ENCODE measurements at regions not wholly inside any gene's neighbourhood (a gene's known extent, or its start where the extent isn't known, plus 50 kb on each side); places are given as distances from the start of the nearest gene placed in this dataset.

DNA sequence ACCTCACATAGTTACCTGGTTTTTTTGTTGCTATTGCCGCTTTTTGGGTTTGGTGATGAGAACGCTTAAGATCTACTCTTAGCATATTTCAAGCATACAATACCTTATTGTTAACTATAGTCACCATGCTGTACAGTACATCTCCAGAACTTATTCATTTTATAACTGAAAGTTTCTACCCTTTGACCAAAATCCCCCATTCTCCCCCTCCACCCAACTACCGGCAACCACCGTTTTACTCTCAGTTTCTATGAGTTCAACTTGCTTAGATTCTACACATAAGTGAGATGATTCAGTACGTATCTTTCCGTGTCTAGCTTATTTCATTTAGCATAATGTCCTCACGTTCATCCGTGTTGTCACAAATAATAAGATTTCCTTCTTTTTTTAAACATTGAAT lies 86.7 kb upstream of the IL6 start:
- no peaks in the 10 kb centered on the region; the same call in 1 of the 2 replicates for H3K27me3 Mint-ChIP-seq (ENCODE audit: low read depth)
- H3K27ac Mint-ChIP-seq: no peak overlapping the region
- no peaks in the 10 kb centered on the region for H3K4me1 Mint-ChIP-seq
- POLR2A ChIA-PET: no interaction called here
- CTCF ChIA-PET: no interaction called here
- DNase-seq (ENCODE audit: low spot score): no peak
- H3K9me3 Mint-ChIP-seq: peaks cover 36% of the 10 kb centered on the region
- TF ChIP-seq, protein P1, sequence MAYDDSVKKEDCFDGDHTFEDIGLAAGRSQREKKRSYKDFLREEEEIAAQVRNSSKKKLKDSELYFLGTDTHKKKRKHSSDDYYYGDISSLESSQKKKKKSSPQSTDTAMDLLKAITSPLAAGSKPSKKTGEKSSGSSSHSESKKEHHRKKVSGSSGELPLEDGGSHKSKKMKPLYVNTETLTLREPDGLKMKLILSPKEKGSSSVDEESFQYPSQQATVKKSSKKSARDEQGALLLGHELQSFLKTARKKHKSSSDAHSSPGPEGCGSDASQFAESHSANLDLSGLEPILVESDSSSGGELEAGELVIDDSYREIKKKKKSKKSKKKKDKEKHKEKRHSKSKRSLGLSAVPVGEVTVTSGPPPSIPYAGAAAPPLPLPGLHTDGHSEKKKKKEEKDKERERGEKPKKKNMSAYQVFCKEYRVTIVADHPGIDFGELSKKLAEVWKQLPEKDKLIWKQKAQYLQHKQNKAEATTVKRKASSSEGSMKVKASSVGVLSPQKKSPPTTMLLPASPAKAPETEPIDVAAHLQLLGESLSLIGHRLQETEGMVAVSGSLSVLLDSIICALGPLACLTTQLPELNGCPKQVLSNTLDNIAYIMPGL (CRISPR knock-in tag; IDR thresholded peaks at IDR 0.05): no peak
- TF ChIP-seq SOX15 (CRISPR knock-in tag; IDR thresholded peaks at IDR 0.05): no peak
- no peak for TF ChIP-seq E2F4 (CRISPR knock-in tag; IDR thresholded peaks at IDR 0.05; ENCODE audit: borderline replicate concordance, low read depth)
- TF ChIP-seq, protein P2, sequence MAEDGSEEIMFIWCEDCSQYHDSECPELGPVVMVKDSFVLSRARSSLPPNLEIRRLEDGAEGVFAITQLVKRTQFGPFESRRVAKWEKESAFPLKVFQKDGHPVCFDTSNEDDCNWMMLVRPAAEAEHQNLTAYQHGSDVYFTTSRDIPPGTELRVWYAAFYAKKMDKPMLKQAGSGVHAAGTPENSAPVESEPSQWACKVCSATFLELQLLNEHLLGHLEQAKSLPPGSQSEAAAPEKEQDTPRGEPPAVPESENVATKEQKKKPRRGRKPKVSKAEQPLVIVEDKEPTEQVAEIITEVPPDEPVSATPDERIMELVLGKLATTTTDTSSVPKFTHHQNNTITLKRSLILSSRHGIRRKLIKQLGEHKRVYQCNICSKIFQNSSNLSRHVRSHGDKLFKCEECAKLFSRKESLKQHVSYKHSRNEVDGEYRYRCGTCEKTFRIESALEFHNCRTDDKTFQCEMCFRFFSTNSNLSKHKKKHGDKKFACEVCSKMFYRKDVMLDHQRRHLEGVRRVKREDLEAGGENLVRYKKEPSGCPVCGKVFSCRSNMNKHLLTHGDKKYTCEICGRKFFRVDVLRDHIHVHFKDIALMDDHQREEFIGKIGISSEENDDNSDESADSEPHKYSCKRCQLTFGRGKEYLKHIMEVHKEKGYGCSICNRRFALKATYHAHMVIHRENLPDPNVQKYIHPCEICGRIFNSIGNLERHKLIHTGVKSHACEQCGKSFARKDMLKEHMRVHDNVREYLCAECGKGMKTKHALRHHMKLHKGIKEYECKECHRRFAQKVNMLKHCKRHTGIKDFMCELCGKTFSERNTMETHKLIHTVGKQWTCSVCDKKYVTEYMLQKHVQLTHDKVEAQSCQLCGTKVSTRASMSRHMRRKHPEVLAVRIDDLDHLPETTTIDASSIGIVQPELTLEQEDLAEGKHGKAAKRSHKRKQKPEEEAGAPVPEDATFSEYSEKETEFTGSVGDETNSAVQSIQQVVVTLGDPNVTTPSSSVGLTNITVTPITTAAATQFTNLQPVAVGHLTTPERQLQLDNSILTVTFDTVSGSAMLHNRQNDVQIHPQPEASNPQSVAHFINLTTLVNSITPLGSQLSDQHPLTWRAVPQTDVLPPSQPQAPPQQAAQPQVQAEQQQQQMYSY (CRISPR knock-in tag; IDR thresholded peaks at IDR 0.05): no peak
- TF ChIP-seq EMX1 (CRISPR knock-in tag; IDR thresholded peaks at IDR 0.05): no peak
- no peak for TF ChIP-seq ZNF396 (CRISPR knock-in tag; IDR thresholded peaks at IDR 0.05; ENCODE audit: borderline replicate concordance)
- no peak overlapping the region for H3K4me3 Mint-ChIP-seq
- H3K36me3 Mint-ChIP-seq: peaks cover 34% of the 10 kb centered on the region
- ATAC-seq: no peak

GRCh38 chr7:22639396-22639795 lies 87.6 kb upstream of the IL6 start:
- Mint-ChIP-seq H3K9me3 (peaks cover 35% of the 10 kb centered on the region), H3K4me1 (no peaks in the 10 kb centered on the region), H3K27me3 (ENCODE audit: low read depth) (no peaks in the 10 kb centered on the region; the same call in 1 of the 2 replicates), H3K4me3 (no peak overlapping the region), H3K27ac (no peak overlapping the region), H3K36me3 (peaks cover 28% of the 10 kb centered on the region)
- DNase-seq (ENCODE audit: low spot score) (no peak), ATAC-seq (no peak)
- CTCF ChIA-PET: no interaction called here
- TF ChIP-seq ZNF232 (CRISPR knock-in tag; IDR thresholded peaks at IDR 0.05) (no peak), RORB (CRISPR knock-in tag; IDR thresholded peaks at IDR 0.05) (no peak), ZNF671 (CRISPR knock-in tag; IDR thresholded peaks at IDR 0.05) (no peak), SMAD4 (CRISPR knock-in tag; IDR thresholded peaks at IDR 0.05) (no peak), NR3C1 (CRISPR knock-in tag; conservative IDR thresholded peaks at IDR 0.05; ENCODE audit: low read depth) (no peak)
- TF ChIP-seq, protein P3, sequence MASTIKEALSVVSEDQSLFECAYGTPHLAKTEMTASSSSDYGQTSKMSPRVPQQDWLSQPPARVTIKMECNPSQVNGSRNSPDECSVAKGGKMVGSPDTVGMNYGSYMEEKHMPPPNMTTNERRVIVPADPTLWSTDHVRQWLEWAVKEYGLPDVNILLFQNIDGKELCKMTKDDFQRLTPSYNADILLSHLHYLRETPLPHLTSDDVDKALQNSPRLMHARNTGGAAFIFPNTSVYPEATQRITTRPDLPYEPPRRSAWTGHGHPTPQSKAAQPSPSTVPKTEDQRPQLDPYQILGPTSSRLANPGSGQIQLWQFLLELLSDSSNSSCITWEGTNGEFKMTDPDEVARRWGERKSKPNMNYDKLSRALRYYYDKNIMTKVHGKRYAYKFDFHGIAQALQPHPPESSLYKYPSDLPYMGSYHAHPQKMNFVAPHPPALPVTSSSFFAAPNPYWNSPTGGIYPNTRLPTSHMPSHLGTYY (CRISPR knock-in tag; IDR thresholded peaks at IDR 0.05): no peak
- POLR2A ChIA-PET: no interaction called here

DNA sequence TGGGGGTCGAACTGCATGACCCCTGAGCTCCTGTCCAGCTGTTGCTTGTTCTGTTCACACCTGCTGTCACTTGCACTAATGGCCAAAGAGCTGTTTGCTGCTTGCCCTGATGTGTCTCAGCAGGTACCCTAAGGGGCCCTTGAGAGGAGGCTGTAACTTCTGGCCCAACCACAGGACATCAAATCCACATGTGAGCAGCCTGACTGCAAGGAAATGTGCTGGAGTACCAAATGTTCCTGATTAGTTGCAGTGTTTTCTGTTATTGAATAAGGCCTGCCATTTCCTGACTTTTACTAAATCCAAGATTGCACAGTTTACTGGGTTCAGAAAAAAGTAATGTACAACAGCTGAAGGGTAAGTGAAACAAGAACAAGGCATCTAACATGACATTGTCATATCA lies 91.7 kb upstream of the IL6 start:
- ChIA-PET POLR2A (no interaction called here), CTCF (interaction anchor here (0.7 kb wide), 1 partner anchor 25 kb away, joined by 3 read pairs; no protein-coding TSS in a partner anchor)
- no peak for ATAC-seq
- no peak for TF ChIP-seq ELF4 (CRISPR knock-in tag; IDR thresholded peaks at IDR 0.05; ENCODE audit: low read depth)
- TF ChIP-seq, protein P4, sequence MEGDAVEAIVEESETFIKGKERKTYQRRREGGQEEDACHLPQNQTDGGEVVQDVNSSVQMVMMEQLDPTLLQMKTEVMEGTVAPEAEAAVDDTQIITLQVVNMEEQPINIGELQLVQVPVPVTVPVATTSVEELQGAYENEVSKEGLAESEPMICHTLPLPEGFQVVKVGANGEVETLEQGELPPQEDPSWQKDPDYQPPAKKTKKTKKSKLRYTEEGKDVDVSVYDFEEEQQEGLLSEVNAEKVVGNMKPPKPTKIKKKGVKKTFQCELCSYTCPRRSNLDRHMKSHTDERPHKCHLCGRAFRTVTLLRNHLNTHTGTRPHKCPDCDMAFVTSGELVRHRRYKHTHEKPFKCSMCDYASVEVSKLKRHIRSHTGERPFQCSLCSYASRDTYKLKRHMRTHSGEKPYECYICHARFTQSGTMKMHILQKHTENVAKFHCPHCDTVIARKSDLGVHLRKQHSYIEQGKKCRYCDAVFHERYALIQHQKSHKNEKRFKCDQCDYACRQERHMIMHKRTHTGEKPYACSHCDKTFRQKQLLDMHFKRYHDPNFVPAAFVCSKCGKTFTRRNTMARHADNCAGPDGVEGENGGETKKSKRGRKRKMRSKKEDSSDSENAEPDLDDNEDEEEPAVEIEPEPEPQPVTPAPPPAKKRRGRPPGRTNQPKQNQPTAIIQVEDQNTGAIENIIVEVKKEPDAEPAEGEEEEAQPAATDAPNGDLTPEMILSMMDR (IDR thresholded peaks at IDR 0.05): no peak
- TF ChIP-seq TCF7 (CRISPR knock-in tag; IDR thresholded peaks at IDR 0.05; ENCODE audit: low read depth): no peak
- TF ChIP-seq CDX4 (CRISPR knock-in tag; IDR thresholded peaks at IDR 0.05; ENCODE audit: borderline replicate concordance): no peak
- no peak for TF ChIP-seq FOXP1 (CRISPR knock-in tag; IDR thresholded peaks at IDR 0.05; ENCODE audit: borderline replicate concordance)
- TF ChIP-seq, protein P5, sequence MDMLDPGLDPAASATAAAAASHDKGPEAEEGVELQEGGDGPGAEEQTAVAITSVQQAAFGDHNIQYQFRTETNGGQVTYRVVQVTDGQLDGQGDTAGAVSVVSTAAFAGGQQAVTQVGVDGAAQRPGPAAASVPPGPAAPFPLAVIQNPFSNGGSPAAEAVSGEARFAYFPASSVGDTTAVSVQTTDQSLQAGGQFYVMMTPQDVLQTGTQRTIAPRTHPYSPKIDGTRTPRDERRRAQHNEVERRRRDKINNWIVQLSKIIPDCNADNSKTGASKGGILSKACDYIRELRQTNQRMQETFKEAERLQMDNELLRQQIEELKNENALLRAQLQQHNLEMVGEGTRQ (CRISPR knock-in tag; IDR thresholded peaks at IDR 0.05): no peak
- TF ChIP-seq JUN (CRISPR knock-in tag; IDR thresholded peaks at IDR 0.05): no peak
- no peak for TF ChIP-seq ZNF121 (CRISPR knock-in tag; IDR thresholded peaks at IDR 0.05)
- TF ChIP-seq GABPB1 (CRISPR knock-in tag; IDR thresholded peaks at IDR 0.05): no peak
- TF ChIP-seq SMAD3 (CRISPR knock-in tag; IDR thresholded peaks at IDR 0.05; ENCODE audit: borderline replicate concordance): no peak

More for the DNA sequence above, 91.7 kb upstream of the IL6 start:
- Mint-ChIP-seq H3K36me3 (no peaks in the 10 kb centered on the region), H3K27ac (no peak overlapping the region), H3K4me1 (no peaks in the 10 kb centered on the region), H3K27me3 (ENCODE audit: low read depth) (no peaks in the 10 kb centered on the region; the same call in 1 of the 2 replicates), H3K9me3 (no peaks in the 10 kb centered on the region), H3K4me3 (no peak overlapping the region)
- DNase-seq (ENCODE audit: low spot score): no peak

Measured in WTC11 (cell line).